ENCODE measurements at regions not wholly inside any gene's neighbourhood (a gene's known extent, or its start where the extent isn't known, plus 50 kb on each side); places are given as distances from the start of the nearest gene placed in this dataset.

DNA sequence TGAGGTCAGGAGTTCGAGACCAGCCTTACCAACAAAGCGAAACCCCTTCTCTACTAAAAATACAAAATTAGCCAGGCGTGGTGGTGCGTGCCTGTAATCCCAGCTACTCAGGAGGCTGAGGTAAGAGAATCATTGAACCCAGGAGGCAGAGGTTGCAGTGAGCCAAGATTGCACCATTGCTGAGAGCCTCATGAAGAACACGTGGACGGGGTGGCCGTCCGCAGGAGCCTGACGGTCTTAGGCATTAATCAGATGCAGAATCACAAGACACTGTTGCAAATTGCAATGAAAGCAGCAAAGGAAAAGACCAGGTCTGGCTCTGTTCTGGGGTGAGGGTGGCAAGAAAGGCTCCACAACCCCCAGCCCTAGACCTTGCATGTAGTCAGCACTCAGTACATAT, 104.0 kb upstream of the SLC66A3 start:
- Histone ChIP-seq H3K4me3 (ENCODE audit: extremely low read depth in 1 of 4, insufficient read depth in 2 of 4, low read depth in 3 of 4, low read length in 4 of 4) (no peak overlapping the region), H4K91ac (replicated peaks; ENCODE audit: insufficient read length, low read length) (no peak overlapping the region), H4K20me1 (replicated peaks in 1 of 2; ENCODE audit: control insufficient read depth in 1 of 2, insufficient read depth in 2 of 2, low read length in 2 of 2) (no peaks in the 10 kb centered on the region), H3K79me2 (ENCODE audit: control insufficient read depth in 1 of 2, insufficient read depth in 2 of 2, low read length in 2 of 2) (no peaks in the 10 kb centered on the region), H3K14ac (ENCODE audit: insufficient read length) (no peak overlapping the region), H3K18ac (ENCODE audit: extremely low read depth, low read length) (no peak overlapping the region), H4K5ac (ENCODE audit: insufficient read length, low read depth, low read length) (no peak overlapping the region), H3K4ac (replicated peaks; ENCODE audit: insufficient read length, low read depth, low read length) (no peak overlapping the region), H3K23me2 (ENCODE audit: low read depth, low read length) (no peaks in the 10 kb centered on the region), H3K36me3 (ENCODE audit: control insufficient read depth in 2 of 4, insufficient read depth in 4 of 4, low read length in 3 of 4) (no peaks in the 10 kb centered on the region), H2BK120ac (replicated peaks; ENCODE audit: low read depth, low read length) (no peak overlapping the region), H2BK15ac (ENCODE audit: low read length) (no peak overlapping the region), H3K4me2 (ENCODE audit: insufficient read depth in 1 of 2, low read depth in 2 of 2, low read length in 2 of 2) (no peak overlapping the region), H3K4me1 (replicated peaks in 1 of 4; ENCODE audit: control insufficient read depth in 3 of 4, insufficient read depth in 4 of 4, low read length in 3 of 4) (no peaks in the 10 kb centered on the region; a peak in 1 of 7 replicates), H3K27ac (ENCODE audit: low read depth, low read length) (no peak overlapping the region), H2BK5ac (ENCODE audit: low read depth, low read length) (no peak overlapping the region), H3K79me1 (ENCODE audit: low read depth, low read length) (no peaks in the 10 kb centered on the region), H3K9ac (replicated peaks in 1 of 4; ENCODE audit: extremely low read depth in 1 of 4, low read depth in 3 of 4, low read length in 3 of 4) (no peak overlapping the region), H3K56ac (replicated peaks; ENCODE audit: insufficient read length, low read depth, low read length) (no peak overlapping the region), H2AFZ (ENCODE audit: low read length) (no peak overlapping the region), H3K23ac (ENCODE audit: insufficient read length) (no peak overlapping the region), H3K27me3 (replicated peaks in 1 of 4; ENCODE audit: control insufficient read depth in 3 of 4, extremely low read depth in 1 of 4, insufficient read depth in 3 of 4, low read length in 3 of 4) (no peaks in the 10 kb centered on the region), H4K8ac (ENCODE audit: extremely low read depth, insufficient read depth, low read length) (no peak overlapping the region), H2AK5ac (ENCODE audit: low read depth, low read length) (no peak overlapping the region), H3K9me3 (ENCODE audit: insufficient read depth in 2 of 2, low read depth in 1 of 2, low read length in 1 of 2) (no peaks in the 10 kb centered on the region), H2BK20ac (ENCODE audit: low read length) (no peak overlapping the region), H2BK12ac (ENCODE audit: low read depth, low read length) (no peak overlapping the region)
- ChIA-PET POLR2A (ENCODE audit: partially characterized antibody) (no interaction called here), CTCF (ENCODE audit: partially characterized antibody) (no interaction called here)
- WGBS, 2 experiments (ENCODE audit: extremely low coverage in 1 of 2, insufficient coverage in 1 of 2, insufficient read length in 1 of 2, insufficient replicate concordance in 2 of 2, low coverage in 1 of 2, low lambda C conversion rate in 2 of 2, missing lambda C conversion rate in 1 of 2), result 90% methylated on average over 9 of the region's 9 CpGs; no CpG with 5 or more reads in 1 of the 2 experiments
- FAIRE-seq (no peak), DNase-seq (ENCODE audit: low read depth in 1 of 2, low spot score in 2 of 2) (peak in 1 of 2 experiments; percentile 2)
- TF ChIP-seq RXRA (IDR thresholded peaks at IDR 0.05; ENCODE audit: insufficient read depth, low read depth, low read length) (no peak), RFX5 (IDR thresholded peaks at IDR 0.05; ENCODE audit: borderline replicate concordance, low read depth, low read length) (no peak), KDM5A (IDR thresholded peaks at IDR 0.05; ENCODE audit: low read length) (no peak), POLR2A (IDR thresholded peaks at IDR 0.05; ENCODE audit: control extremely low read depth in 1 of 2, low read depth in 2 of 2, low read length in 2 of 2) (no peak), PHF8 (conservative IDR thresholded peaks at IDR 0.05; ENCODE audit: low read depth, low read length) (no peak), SIRT6 (IDR thresholded peaks at IDR 0.05; ENCODE audit: low read length) (no peak), KDM4A (IDR thresholded peaks at IDR 0.05; ENCODE audit: low read depth, low read length, severe bottlenecking) (no peak), YY1 (IDR thresholded peaks at IDR 0.05; ENCODE audit: low read depth, low read length) (no peak), GABPA (IDR thresholded peaks at IDR 0.05; ENCODE audit: borderline replicate concordance, insufficient read depth, low read length) (no peak), TCF12 (IDR thresholded peaks at IDR 0.05; ENCODE audit: low read depth, low read length) (no peak), TEAD4 (IDR thresholded peaks at IDR 0.05; ENCODE audit: low read depth, low read length) (no peak), CHD1 (IDR thresholded peaks at IDR 0.05; ENCODE audit: low read depth, low read length) (no peak), HDAC6 (IDR thresholded peaks at IDR 0.05; ENCODE audit: low read depth, low read length) (no peak), BACH1 (IDR thresholded peaks at IDR 0.05; ENCODE audit: low read length) (no peak)
- TF ChIP-seq, protein P1, sequence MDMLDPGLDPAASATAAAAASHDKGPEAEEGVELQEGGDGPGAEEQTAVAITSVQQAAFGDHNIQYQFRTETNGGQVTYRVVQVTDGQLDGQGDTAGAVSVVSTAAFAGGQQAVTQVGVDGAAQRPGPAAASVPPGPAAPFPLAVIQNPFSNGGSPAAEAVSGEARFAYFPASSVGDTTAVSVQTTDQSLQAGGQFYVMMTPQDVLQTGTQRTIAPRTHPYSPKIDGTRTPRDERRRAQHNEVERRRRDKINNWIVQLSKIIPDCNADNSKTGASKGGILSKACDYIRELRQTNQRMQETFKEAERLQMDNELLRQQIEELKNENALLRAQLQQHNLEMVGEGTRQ (IDR thresholded peaks at IDR 0.05; ENCODE audit: low read length), result no peak

All from H1 (cell line).